PC-9 (cell line): ENCODE measurements at regions not wholly inside any gene's neighbourhood (a gene's known extent, or its start where the extent isn't known, plus 50 kb on each side); places are given as distances from the start of the nearest gene placed in this dataset.

Experiments
- BruUV-seq: library from RNA; stranded (reverse); fragments of 400-500 nt; replicated peaks from 2 replicates; lab custom pipeline; 2021; lab: Mats Ljungman, UMichigan
- CTCF ChIA-PET: fragments of 300-600 bp; sonication (Branson Sonifier 250); formaldehyde crosslinking; loops from one replicate; lab custom pipeline; 2022; ENCODE audit warnings: antibody characterized with exemption; lab: Charles Lee
- POLR2A ChIA-PET: fragments of 300-600 bp; sonication (Branson Sonifier 250); formaldehyde crosslinking; loops from one replicate; lab custom pipeline; 2022; ENCODE audit warnings: antibody characterized with exemption; ENCODE audit not compliant: unreplicated experiment; lab: Charles Lee
- DNase-seq, 2 experiments: peaks; one replicate each; pipeline versions ENCODE4 v3.0.0 to v3.0.0-alpha.2; 2015 to 2022; ENCODE audit warnings: mixed read lengths in 1 of 2
- H2AFZ ChIP-seq: fragments of 200-600 bp; sonication (generic); 2 replicates; pipeline ENCODE4 v1.8.1; 2017; ENCODE audit warnings: antibody characterized with exemption
- H3F3A ChIP-seq: fragments of 200-600 bp; sonication (generic); 2 replicates; pipeline ENCODE4 v1.8.1; 2017; ENCODE audit warnings: antibody characterized with exemption, mild to moderate bottlenecking, low read depth; ENCODE audit not compliant: insufficient read depth
- H3K27ac ChIP-seq: fragments of 200-600 bp; sonication (generic); 2 replicates; pipeline ENCODE4 v1.6.1; 2016; ENCODE audit warnings: mixed run types
- H3K27me3 ChIP-seq: fragments of 200-600 bp; sonication (generic); 2 replicates; pipeline ENCODE4 v1.6.1; 2016; ENCODE audit warnings: low read depth, mixed run types; ENCODE audit not compliant: insufficient read depth
- H3K36me3 ChIP-seq: fragments of 200-600 bp; sonication (generic); 2 replicates; pipeline ENCODE4 v1.6.1; 2016; ENCODE audit warnings: low read depth, mixed run types
- H3K4me1 ChIP-seq: fragments of 200-600 bp; sonication (generic); replicated peaks from 2 replicates; pipeline ENCODE4 v1.6.1; 2016; ENCODE audit warnings: mixed run types; ENCODE audit not compliant: insufficient read depth
- H3K4me2 ChIP-seq: fragments of 200-600 bp; sonication (generic); 2 replicates; pipeline ENCODE4 v1.6.1; 2017; ENCODE audit warnings: mixed run types
- H3K4me3 ChIP-seq: fragments of 200-600 bp; sonication (generic); 2 replicates; pipeline ENCODE4 v1.6.1; 2016; ENCODE audit warnings: mixed run types
- H3K79me2 ChIP-seq: fragments of 200-600 bp; sonication (generic); 2 replicates; pipeline ENCODE4 v1.6.1; 2017; ENCODE audit warnings: low read depth, mixed run types
- H3K9me2 ChIP-seq: fragments of 200-600 bp; sonication (generic); 2 replicates; pipeline ENCODE4 v1.8.1; 2017; ENCODE audit warnings: mild to moderate bottlenecking; ENCODE audit not compliant: insufficient read depth
- H3K9me3 ChIP-seq: fragments of 200-600 bp; sonication (generic); 2 replicates; pipeline ENCODE4 v1.8.1; 2016; ENCODE audit warnings: low read depth; ENCODE audit not compliant: insufficient read depth
- H4K20me1 ChIP-seq: fragments of 200-600 bp; sonication (generic); 2 replicates; pipeline ENCODE4 v1.8.1; 2017; ENCODE audit not compliant: insufficient read depth
- EZH2 ChIP-seq: fragments of 200-600 bp; sonication (generic); IDR thresholded peaks from 2 replicates; pipeline ENCODE4 v1.8.0; 2017; ENCODE audit warnings: antibody characterized with exemption, low read depth
- intact Hi-C: fragments of 100-400 bp; cut with micrococcal nuclease; formaldehyde crosslinking; loops from one replicate; pipeline ENCODE4 v1.10.0; 2022; ENCODE audit not compliant: unreplicated experiment
- TF ChIP-seq, protein P1 (sequence below): fragments of 200-600 bp; sonication (generic); conservative IDR thresholded peaks from 2 replicates; pipeline ENCODE4 v1.6.1; 2017; ENCODE audit warnings: mixed run types, antibody characterized with exemption, mild to moderate bottlenecking, moderate library complexity

DNA sequence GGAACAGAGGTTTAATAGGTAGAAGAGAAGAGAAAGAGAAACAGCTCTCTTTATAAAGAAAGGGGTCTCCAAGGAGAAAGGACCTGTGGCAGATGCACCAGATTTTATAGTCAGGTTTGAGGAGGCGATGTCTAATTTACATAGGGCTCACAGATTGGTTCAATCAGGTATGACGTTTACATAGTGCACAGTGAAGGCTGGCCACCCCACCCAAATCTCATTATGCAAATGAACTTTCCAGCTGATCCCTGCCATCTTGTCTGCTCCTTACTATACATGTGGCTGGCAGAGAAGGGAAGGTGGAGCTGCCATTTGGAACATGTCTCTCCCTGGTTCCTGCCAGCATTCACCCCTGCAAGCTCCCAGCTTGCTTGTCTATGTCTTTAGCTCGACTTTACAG lies 557.8 kb downstream of the SUCLG1 start:
- no peak for TF ChIP-seq EZH2
- TF ChIP-seq, protein P1, sequence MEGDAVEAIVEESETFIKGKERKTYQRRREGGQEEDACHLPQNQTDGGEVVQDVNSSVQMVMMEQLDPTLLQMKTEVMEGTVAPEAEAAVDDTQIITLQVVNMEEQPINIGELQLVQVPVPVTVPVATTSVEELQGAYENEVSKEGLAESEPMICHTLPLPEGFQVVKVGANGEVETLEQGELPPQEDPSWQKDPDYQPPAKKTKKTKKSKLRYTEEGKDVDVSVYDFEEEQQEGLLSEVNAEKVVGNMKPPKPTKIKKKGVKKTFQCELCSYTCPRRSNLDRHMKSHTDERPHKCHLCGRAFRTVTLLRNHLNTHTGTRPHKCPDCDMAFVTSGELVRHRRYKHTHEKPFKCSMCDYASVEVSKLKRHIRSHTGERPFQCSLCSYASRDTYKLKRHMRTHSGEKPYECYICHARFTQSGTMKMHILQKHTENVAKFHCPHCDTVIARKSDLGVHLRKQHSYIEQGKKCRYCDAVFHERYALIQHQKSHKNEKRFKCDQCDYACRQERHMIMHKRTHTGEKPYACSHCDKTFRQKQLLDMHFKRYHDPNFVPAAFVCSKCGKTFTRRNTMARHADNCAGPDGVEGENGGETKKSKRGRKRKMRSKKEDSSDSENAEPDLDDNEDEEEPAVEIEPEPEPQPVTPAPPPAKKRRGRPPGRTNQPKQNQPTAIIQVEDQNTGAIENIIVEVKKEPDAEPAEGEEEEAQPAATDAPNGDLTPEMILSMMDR = no peak
- CTCF ChIA-PET = no interaction called here
- Histone ChIP-seq H3K79me2 (no peaks in the 10 kb centered on the region), H4K20me1 (no peaks in the 10 kb centered on the region), H3K4me3 (no peak overlapping the region), H3K27ac (no peak overlapping the region), H3K4me1 (no peaks in the 10 kb centered on the region), H3K4me2 (no peak overlapping the region), H3K27me3 (no peaks in the 10 kb centered on the region), H2AFZ (no peak overlapping the region), H3K36me3 (no peaks in the 10 kb centered on the region), H3K9me3 (no peaks in the 10 kb centered on the region), H3F3A (no peaks in the 10 kb centered on the region), H3K9me2 (no peaks in the 10 kb centered on the region)
- intact Hi-C loops = no loop called here
- no peak for DNase-seq
- BruUV-seq = no TSS peak
- POLR2A ChIA-PET = no interaction called here

- no TSS peak for BruUV-seq
- H3K27me3 ChIP-seq = no peaks in the 10 kb centered on the region
- no peak overlapping the region for H3K4me2 ChIP-seq
- H3F3A ChIP-seq = no peaks in the 10 kb centered on the region
- H4K20me1 ChIP-seq = no peaks in the 10 kb centered on the region
- no peaks in the 10 kb centered on the region for H3K36me3 ChIP-seq
- CTCF ChIA-PET = no interaction called here
- intact Hi-C loops = no loop called here
- DNase-seq = no peak
- POLR2A ChIA-PET = no interaction called here
- no peak overlapping the region for H3K27ac ChIP-seq
- H3K9me3 ChIP-seq = no peaks in the 10 kb centered on the region
- H3K4me3 ChIP-seq = no peak overlapping the region
- TF ChIP-seq, protein P1 = no peak
- TF ChIP-seq EZH2 = no peak
- H2AFZ ChIP-seq = no peak overlapping the region
- no peaks in the 10 kb centered on the region for H3K79me2 ChIP-seq
- H3K4me1 ChIP-seq = no peaks in the 10 kb centered on the region
- H3K9me2 ChIP-seq = no peaks in the 10 kb centered on the region
These were observed 558.2 kb downstream of the SUCLG1 start for GRCh38 chr2:83900862-83901261.

DNA sequence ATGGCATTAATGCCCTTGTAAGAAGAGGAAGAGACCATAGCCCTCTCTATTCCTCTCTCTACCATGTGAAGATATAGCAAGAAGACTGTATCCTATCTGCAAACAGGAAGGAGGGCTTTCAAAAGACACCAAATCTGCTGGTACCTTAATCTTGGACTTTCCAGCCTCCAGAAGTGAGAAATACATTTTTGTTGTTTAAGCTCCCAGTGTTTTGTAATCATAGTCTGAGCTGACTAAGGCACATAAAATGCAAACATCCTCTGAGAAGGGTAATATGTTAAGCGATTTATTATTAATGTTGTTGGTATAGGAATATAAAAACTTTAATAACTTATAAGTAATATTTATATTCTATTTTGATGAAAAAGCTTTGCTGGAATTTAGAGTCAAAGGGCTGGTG lies 559.8 kb downstream of the SUCLG1 start:
- DNase-seq = no peak
- Histone ChIP-seq H4K20me1 (no peaks in the 10 kb centered on the region), H3K9me3 (no peaks in the 10 kb centered on the region), H3K9me2 (no peaks in the 10 kb centered on the region), H3F3A (no peaks in the 10 kb centered on the region), H3K36me3 (no peaks in the 10 kb centered on the region), H3K4me1 (no peaks in the 10 kb centered on the region), H3K27ac (no peak overlapping the region), H2AFZ (no peak overlapping the region), H3K4me2 (no peak overlapping the region), H3K79me2 (no peaks in the 10 kb centered on the region), H3K27me3 (no peaks in the 10 kb centered on the region), H3K4me3 (no peak overlapping the region)
- intact Hi-C loops = no loop called here
- TF ChIP-seq, protein P1 = no peak
- TF ChIP-seq EZH2 = no peak
- ChIA-PET CTCF (no interaction called here), POLR2A (no interaction called here)
- no TSS peak for BruUV-seq
